ENCODE measurements at regions not wholly inside any gene's neighbourhood (a gene's known extent, or its start where the extent isn't known, plus 50 kb on each side); places are given as distances from the start of the nearest gene placed in this dataset.

- ATAC-seq (no peak), DNase-seq (ENCODE audit: low read depth, low spot score) (no peak), FAIRE-seq (no peak)
- CTCF ChIA-PET, result no interaction called here
- H3K9ac ChIP-seq (ENCODE audit: control insufficient read depth, insufficient read depth, low read length), result no peak overlapping the region
- WGBS (ENCODE audit: insufficient coverage, insufficient replicate concordance, low lambda C conversion rate, missing lambda C conversion rate), result 0% methylated on average over 4 of the region's 4 CpGs
- H3K4me1 ChIP-seq (ENCODE audit: control insufficient read depth, insufficient read depth, low read length), result no peaks in the 10 kb centered on the region
- SMC1A ChIA-PET (ENCODE audit: uncharacterized antibody, unreplicated experiment), result interaction anchor here (0.6 kb wide), 2 partner anchors 28 to 134 kb away, joined by 3 to 4 read pairs; no protein-coding TSS in a partner anchor
- intact Hi-C loops (cut with micrococcal nuclease; ENCODE audit: unreplicated experiment), result no loop called here
- no peaks in the 10 kb centered on the region for H3K27me3 ChIP-seq (replicated peaks in 1 of 2; ENCODE audit: control insufficient read depth in 2 of 2, insufficient read depth in 2 of 2, low read length in 1 of 2)
- H4K20me1 ChIP-seq (ENCODE audit: control insufficient read depth, insufficient read depth), result no peaks in the 10 kb centered on the region
- TF ChIP-seq BHLHE40 (IDR thresholded peaks at IDR 0.05; ENCODE audit: borderline replicate concordance in 1 of 2, low read depth in 2 of 2, low read length in 1 of 2) (no peak), CEBPB (IDR thresholded peaks at IDR 0.05; ENCODE audit: borderline replicate concordance in 1 of 2, low read depth in 2 of 2, low read length in 2 of 2) (no peak), SMAD1 (IDR thresholded peaks at IDR 0.05; ENCODE audit: low read depth, partially characterized antibody) (no peak), IRF3 (IDR thresholded peaks at IDR 0.05) (no peak), ESRRA (IDR thresholded peaks at IDR 0.05; ENCODE audit: low read length) (no peak), POU2F2 (IDR thresholded peaks at IDR 0.05; ENCODE audit: borderline replicate concordance, low read depth, low read length) (no peak), RELB (IDR thresholded peaks at IDR 0.05; ENCODE audit: low read depth) (no peak), NFYB (IDR thresholded peaks at IDR 0.05; ENCODE audit: insufficient read depth, low read depth, low read length) (no peak), RBBP5 (conservative IDR thresholded peaks at IDR 0.05) (no peak), NRF1 (conservative IDR thresholded peaks at IDR 0.05; ENCODE audit: low read depth, low read length) (no peak), SIN3A (IDR thresholded peaks at IDR 0.05; ENCODE audit: low read depth, low read length) (no peak), SUPT20H (IDR thresholded peaks at IDR 0.05; ENCODE audit: borderline replicate concordance, control insufficient read depth, low read depth, low read length) (no peak), NFYA (IDR thresholded peaks at IDR 0.05; ENCODE audit: borderline replicate concordance, low read depth, low read length) (no peak)
- TF ChIP-seq, protein P1, sequence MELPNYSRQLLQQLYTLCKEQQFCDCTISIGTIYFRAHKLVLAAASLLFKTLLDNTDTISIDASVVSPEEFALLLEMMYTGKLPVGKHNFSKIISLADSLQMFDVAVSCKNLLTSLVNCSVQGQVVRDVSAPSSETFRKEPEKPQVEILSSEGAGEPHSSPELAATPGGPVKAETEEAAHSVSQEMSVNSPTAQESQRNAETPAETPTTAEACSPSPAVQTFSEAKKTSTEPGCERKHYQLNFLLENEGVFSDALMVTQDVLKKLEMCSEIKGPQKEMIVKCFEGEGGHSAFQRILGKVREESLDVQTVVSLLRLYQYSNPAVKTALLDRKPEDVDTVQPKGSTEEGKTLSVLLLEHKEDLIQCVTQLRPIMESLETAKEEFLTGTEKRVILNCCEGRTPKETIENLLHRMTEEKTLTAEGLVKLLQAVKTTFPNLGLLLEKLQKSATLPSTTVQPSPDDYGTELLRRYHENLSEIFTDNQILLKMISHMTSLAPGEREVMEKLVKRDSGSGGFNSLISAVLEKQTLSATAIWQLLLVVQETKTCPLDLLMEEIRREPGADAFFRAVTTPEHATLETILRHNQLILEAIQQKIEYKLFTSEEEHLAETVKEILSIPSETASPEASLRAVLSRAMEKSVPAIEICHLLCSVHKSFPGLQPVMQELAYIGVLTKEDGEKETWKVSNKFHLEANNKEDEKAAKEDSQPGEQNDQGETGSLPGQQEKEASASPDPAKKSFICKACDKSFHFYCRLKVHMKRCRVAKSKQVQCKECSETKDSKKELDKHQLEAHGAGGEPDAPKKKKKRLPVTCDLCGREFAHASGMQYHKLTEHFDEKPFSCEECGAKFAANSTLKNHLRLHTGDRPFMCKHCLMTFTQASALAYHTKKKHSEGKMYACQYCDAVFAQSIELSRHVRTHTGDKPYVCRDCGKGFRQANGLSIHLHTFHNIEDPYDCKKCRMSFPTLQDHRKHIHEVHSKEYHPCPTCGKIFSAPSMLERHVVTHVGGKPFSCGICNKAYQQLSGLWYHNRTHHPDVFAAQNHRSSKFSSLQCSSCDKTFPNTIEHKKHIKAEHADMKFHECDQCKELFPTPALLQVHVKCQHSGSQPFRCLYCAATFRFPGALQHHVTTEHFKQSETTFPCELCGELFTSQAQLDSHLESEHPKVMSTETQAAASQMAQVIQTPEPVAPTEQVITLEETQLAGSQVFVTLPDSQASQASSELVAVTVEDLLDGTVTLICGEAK (IDR thresholded peaks at IDR 0.05; ENCODE audit: borderline replicate concordance), result no peak
- BruUV-seq (replicated peaks), result no TSS peak
- POLR2A ChIA-PET, result no interaction called here
- in situ Hi-C loops (cut with MboI), result no loop called here
- H3K27ac ChIP-seq (ENCODE audit: control insufficient read depth, insufficient read depth), result no peak overlapping the region
- H3K4me2 ChIP-seq (ENCODE audit: control insufficient read depth, insufficient read depth), result no peak overlapping the region
- RAD21 ChIA-PET (ENCODE audit: unreplicated experiment), result no interaction called here
- H3K4me3 ChIP-seq, result no peak overlapping the region
- no peaks in the 10 kb centered on the region for H3K79me2 ChIP-seq (ENCODE audit: control insufficient read depth, insufficient read depth, low read length)
- no peaks in the 10 kb centered on the region for H3K36me3 ChIP-seq (ENCODE audit: control insufficient read depth in 2 of 2, insufficient read depth in 2 of 2, low read length in 1 of 2)
- no peak overlapping the region for H2AFZ ChIP-seq (ENCODE audit: control insufficient read depth, low read depth, low read length)
- H3K9me3 ChIP-seq (replicated peaks; ENCODE audit: control insufficient read depth, insufficient read depth, low read length), result no peaks in the 10 kb centered on the region
These were observed 269.4 kb upstream of the NRXN1 start for GRCh38 chr2:51301381-51301780.
